ENCODE measurements at regions not wholly inside any gene's neighbourhood (a gene's known extent, or its start where the extent isn't known, plus 50 kb on each side); places are given as distances from the start of the nearest gene placed in this dataset.

GRCh38 chr4:60799214-60799613 is 400.9 kb upstream of the ADGRL3 start:
- no peak overlapping the region for H3K4me3 ChIP-seq (ENCODE audit: low read depth, low read length)
- no peak for DNase-seq (ENCODE audit: low read depth, low spot score)
- CTCF ChIA-PET, result interaction anchor here (1.5 kb wide), 1 partner anchor 304 kb away, joined by 5 read pairs; no protein-coding TSS in a partner anchor
- POLR2A ChIA-PET, result no interaction called here
- TF ChIP-seq CTCF (IDR thresholded peaks at IDR 0.05; ENCODE audit: insufficient read depth, low read length, missing control alignments), result no peak

GRCh38 chr4:60800701-60801100 is 399.4 kb upstream of the ADGRL3 start:
- TF ChIP-seq CTCF (IDR thresholded peaks at IDR 0.05; ENCODE audit: insufficient read depth, low read length, missing control alignments), result no peak
- H3K4me3 ChIP-seq (ENCODE audit: low read depth, low read length), result no peak overlapping the region
- no peak for DNase-seq (ENCODE audit: low read depth, low spot score)
- POLR2A ChIA-PET, result no interaction called here
- CTCF ChIA-PET, result no interaction called here

GRCh38 chr4:60805500-60806313 is 394.4 kb upstream of the ADGRL3 start:
- no peak for DNase-seq (ENCODE audit: low read depth, low spot score)
- no peak overlapping the region for H3K4me3 ChIP-seq (ENCODE audit: low read depth, low read length)
- TF ChIP-seq CTCF (IDR thresholded peaks at IDR 0.05; ENCODE audit: insufficient read depth, low read length, missing control alignments), result peak; percentile 42
- CTCF ChIA-PET, result interaction anchor here (0.7 to 1.9 kb wide), 8 partner anchors 11 to 43 kb away, joined by 3 to 7 read pairs (median 3); no protein-coding TSS in a partner anchor
- POLR2A ChIA-PET, result no interaction called here

- H3K4me3 ChIP-seq (ENCODE audit: low read depth, low read length), result no peak overlapping the region
- ChIA-PET CTCF (interaction anchor here (1.5 kb wide), 1 partner anchor 153 kb away, joined by 4 read pairs; no protein-coding TSS in a partner anchor), POLR2A (no interaction called here)
- no peak for DNase-seq (ENCODE audit: low read depth, low spot score)
- TF ChIP-seq CTCF (IDR thresholded peaks at IDR 0.05; ENCODE audit: insufficient read depth, low read length, missing control alignments), result no peak
Observed at GRCh38 chr4:60808726-60809485, 391.2 kb upstream of the ADGRL3 start.

- no peak for TF ChIP-seq CTCF (IDR thresholded peaks at IDR 0.05; ENCODE audit: insufficient read depth, low read length, missing control alignments)
- no peak overlapping the region for H3K4me3 ChIP-seq (ENCODE audit: low read depth, low read length)
- ChIA-PET POLR2A (no interaction called here), CTCF (interaction anchor here (1.5 kb wide), 1 partner anchor 152 kb away, joined by 4 read pairs; no protein-coding TSS in a partner anchor)
- DNase-seq (ENCODE audit: low read depth, low spot score), result no peak
Observed at GRCh38 chr4:60809486-60809800, 390.7 kb upstream of the ADGRL3 start.

GRCh38 chr4:60812811-60813210 is 387.3 kb upstream of the ADGRL3 start:
- POLR2A ChIA-PET, result no interaction called here
- no peak for DNase-seq (ENCODE audit: low read depth, low spot score)
- CTCF ChIA-PET, result no interaction called here
- no peak for TF ChIP-seq CTCF (IDR thresholded peaks at IDR 0.05; ENCODE audit: insufficient read depth, low read length, missing control alignments)
- H3K4me3 ChIP-seq (ENCODE audit: low read depth, low read length), result no peak overlapping the region
